ENCODE measurements at regions not wholly inside any gene's neighbourhood (a gene's known extent, or its start where the extent isn't known, plus 50 kb on each side); places are given as distances from the start of the nearest gene placed in this dataset.

GRCh38 chr14:34190717-34191116 lies 239.8 kb upstream of the EGLN3 start:
- Histone ChIP-seq H3K4me1 (ENCODE audit: control insufficient read depth in 5 of 5, insufficient read depth in 5 of 5, low read length in 5 of 5) (no peaks in the 10 kb centered on the region), H3K9ac (ENCODE audit: low read length in 5 of 5) (no peak overlapping the region), H3K4me3 (ENCODE audit: low read depth in 1 of 5, low read length in 5 of 5) (no peak overlapping the region), H3K9me3 (ENCODE audit: control insufficient read depth in 5 of 5, low read length in 5 of 5) (no peaks in the 10 kb centered on the region), H3K27ac (ENCODE audit: low read depth, low read length) (no peak overlapping the region), H3K27me3 (ENCODE audit: control insufficient read depth in 5 of 5, insufficient read depth in 4 of 5, low read length in 5 of 5) (no peaks in the 10 kb centered on the region), H3K36me3 (ENCODE audit: control insufficient read depth in 5 of 5, insufficient read depth in 5 of 5, low read length in 5 of 5) (no peaks in the 10 kb centered on the region)

- Histone ChIP-seq H3K4me3 (ENCODE audit: low read depth in 1 of 5, low read length in 5 of 5) (no peak overlapping the region), H3K9ac (ENCODE audit: low read length in 5 of 5) (no peak overlapping the region), H3K27me3 (ENCODE audit: control insufficient read depth in 5 of 5, insufficient read depth in 4 of 5, low read length in 5 of 5) (no peaks in the 10 kb centered on the region), H3K9me3 (ENCODE audit: control insufficient read depth in 5 of 5, low read length in 5 of 5) (no peaks in the 10 kb centered on the region), H3K4me1 (ENCODE audit: control insufficient read depth in 5 of 5, insufficient read depth in 5 of 5, low read length in 5 of 5) (no peaks in the 10 kb centered on the region), H3K27ac (ENCODE audit: low read depth, low read length) (no peak overlapping the region), H3K36me3 (ENCODE audit: control insufficient read depth in 5 of 5, insufficient read depth in 5 of 5, low read length in 5 of 5) (no peaks in the 10 kb centered on the region)
These were observed 239.0 kb upstream of the EGLN3 start for GRCh38 chr14:34189866-34190265.

DNA sequence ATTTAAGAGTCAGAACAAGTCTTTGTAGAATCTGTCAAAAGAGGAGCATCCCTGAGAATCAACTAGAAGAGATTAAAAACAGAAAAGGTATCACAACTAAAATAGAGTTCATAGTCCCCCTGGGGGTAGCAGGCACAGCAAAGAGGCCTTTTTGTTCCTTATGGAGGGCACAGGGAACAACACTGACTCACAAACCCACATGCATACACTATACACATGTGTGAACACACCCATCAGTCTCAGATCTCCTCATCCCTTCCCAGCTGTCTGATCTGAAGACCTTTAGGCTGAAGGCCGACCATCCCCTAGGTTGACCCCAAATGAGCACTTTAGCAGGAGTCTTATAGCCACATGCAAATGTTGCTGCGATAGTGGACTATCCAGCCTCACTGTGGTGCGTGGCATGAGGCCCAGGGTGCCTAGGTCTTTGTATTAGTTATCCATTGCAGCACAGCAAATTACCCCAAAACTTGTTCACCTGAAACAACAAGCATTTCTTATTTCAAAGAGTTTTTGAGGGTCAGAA lies 236.7 kb upstream of the EGLN3 start:
- Histone ChIP-seq H3K27ac (ENCODE audit: low read depth, low read length) (no peak overlapping the region), H3K36me3 (ENCODE audit: control insufficient read depth in 5 of 5, insufficient read depth in 5 of 5, low read length in 5 of 5) (no peaks in the 10 kb centered on the region), H3K9me3 (ENCODE audit: control insufficient read depth in 5 of 5, low read length in 5 of 5) (no peaks in the 10 kb centered on the region), H3K4me3 (ENCODE audit: low read depth in 1 of 5, low read length in 5 of 5) (no peak overlapping the region), H3K27me3 (ENCODE audit: control insufficient read depth in 5 of 5, insufficient read depth in 4 of 5, low read length in 5 of 5) (no peaks in the 10 kb centered on the region), H3K4me1 (ENCODE audit: control insufficient read depth in 5 of 5, insufficient read depth in 5 of 5, low read length in 5 of 5) (no peaks in the 10 kb centered on the region), H3K9ac (ENCODE audit: low read length in 5 of 5) (no peak overlapping the region)

- Histone ChIP-seq H3K27ac (ENCODE audit: low read depth, low read length) (no peak overlapping the region), H3K9me3 (ENCODE audit: control insufficient read depth in 5 of 5, low read length in 5 of 5) (no peaks in the 10 kb centered on the region), H3K9ac (ENCODE audit: low read length in 5 of 5) (no peak overlapping the region), H3K4me1 (ENCODE audit: control insufficient read depth in 5 of 5, insufficient read depth in 5 of 5, low read length in 5 of 5) (no peaks in the 10 kb centered on the region), H3K36me3 (ENCODE audit: control insufficient read depth in 5 of 5, insufficient read depth in 5 of 5, low read length in 5 of 5) (no peaks in the 10 kb centered on the region), H3K4me3 (ENCODE audit: low read depth in 1 of 5, low read length in 5 of 5) (no peak overlapping the region), H3K27me3 (ENCODE audit: control insufficient read depth in 5 of 5, insufficient read depth in 4 of 5, low read length in 5 of 5) (no peaks in the 10 kb centered on the region)
These were observed 236.2 kb upstream of the EGLN3 start for GRCh38 chr14:34187061-34187460.

- Histone ChIP-seq H3K27ac (ENCODE audit: low read depth, low read length) (no peak overlapping the region), H3K9me3 (ENCODE audit: control insufficient read depth in 5 of 5, low read length in 5 of 5) (no peaks in the 10 kb centered on the region), H3K4me1 (ENCODE audit: control insufficient read depth in 5 of 5, insufficient read depth in 5 of 5, low read length in 5 of 5) (peaks cover 0 to 7% (median 0%) of the 10 kb centered on the region in 5 donors), H3K36me3 (ENCODE audit: control insufficient read depth in 5 of 5, insufficient read depth in 5 of 5, low read length in 5 of 5) (no peaks in the 10 kb centered on the region), H3K9ac (ENCODE audit: low read length in 5 of 5) (no peak overlapping the region), H3K27me3 (ENCODE audit: control insufficient read depth in 5 of 5, insufficient read depth in 4 of 5, low read length in 5 of 5) (no peaks in the 10 kb centered on the region), H3K4me3 (ENCODE audit: low read depth in 1 of 5, low read length in 5 of 5) (no peak overlapping the region)
These were observed 233.3 kb upstream of the EGLN3 start for GRCh38 chr14:34184126-34184525.

DNA sequence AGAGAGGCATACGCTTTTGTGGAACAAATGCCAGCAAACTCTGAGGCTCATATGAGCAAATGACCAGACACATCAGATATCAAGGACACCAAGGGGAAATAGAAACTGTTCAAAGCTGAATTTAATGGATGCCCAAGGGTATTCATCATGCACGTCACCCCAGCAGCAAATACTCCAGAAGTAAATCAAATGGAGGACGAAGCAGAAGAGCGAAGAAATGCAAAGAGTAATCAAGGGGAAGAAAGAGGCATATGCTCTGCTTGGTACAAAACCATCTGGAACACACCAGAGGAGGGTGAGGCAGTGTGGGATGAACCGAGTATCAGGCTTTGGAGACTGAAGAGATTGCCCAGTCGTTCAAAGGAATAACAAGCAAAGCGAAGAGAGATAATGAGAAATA lies 232.6 kb upstream of the EGLN3 start:
- Histone ChIP-seq H3K4me1 (ENCODE audit: control insufficient read depth in 5 of 5, insufficient read depth in 5 of 5, low read length in 5 of 5) (peaks cover 0 to 7% (median 0%) of the 10 kb centered on the region in 5 donors), H3K9ac (ENCODE audit: low read length in 5 of 5) (no peak overlapping the region), H3K9me3 (ENCODE audit: control insufficient read depth in 5 of 5, low read length in 5 of 5) (no peaks in the 10 kb centered on the region), H3K36me3 (ENCODE audit: control insufficient read depth in 5 of 5, insufficient read depth in 5 of 5, low read length in 5 of 5) (no peaks in the 10 kb centered on the region), H3K4me3 (ENCODE audit: low read depth in 1 of 5, low read length in 5 of 5) (no peak overlapping the region), H3K27me3 (ENCODE audit: control insufficient read depth in 5 of 5, insufficient read depth in 4 of 5, low read length in 5 of 5) (no peaks in the 10 kb centered on the region), H3K27ac (ENCODE audit: low read depth, low read length) (no peak overlapping the region)

GRCh38 chr14:34181338-34181737 lies 230.5 kb upstream of the EGLN3 start:
- Histone ChIP-seq H3K9ac (ENCODE audit: low read length in 5 of 5) (no peak overlapping the region), H3K36me3 (ENCODE audit: control insufficient read depth in 5 of 5, insufficient read depth in 5 of 5, low read length in 5 of 5) (no peaks in the 10 kb centered on the region), H3K27me3 (ENCODE audit: control insufficient read depth in 5 of 5, insufficient read depth in 4 of 5, low read length in 5 of 5) (no peaks in the 10 kb centered on the region), H3K9me3 (ENCODE audit: control insufficient read depth in 5 of 5, low read length in 5 of 5) (no peaks in the 10 kb centered on the region), H3K27ac (ENCODE audit: low read depth, low read length) (no peak overlapping the region), H3K4me3 (ENCODE audit: low read depth in 1 of 5, low read length in 5 of 5) (no peak overlapping the region), H3K4me1 (ENCODE audit: control insufficient read depth in 5 of 5, insufficient read depth in 5 of 5, low read length in 5 of 5) (peaks cover 0 to 7% (median 0%) of the 10 kb centered on the region in 5 donors)

DNA sequence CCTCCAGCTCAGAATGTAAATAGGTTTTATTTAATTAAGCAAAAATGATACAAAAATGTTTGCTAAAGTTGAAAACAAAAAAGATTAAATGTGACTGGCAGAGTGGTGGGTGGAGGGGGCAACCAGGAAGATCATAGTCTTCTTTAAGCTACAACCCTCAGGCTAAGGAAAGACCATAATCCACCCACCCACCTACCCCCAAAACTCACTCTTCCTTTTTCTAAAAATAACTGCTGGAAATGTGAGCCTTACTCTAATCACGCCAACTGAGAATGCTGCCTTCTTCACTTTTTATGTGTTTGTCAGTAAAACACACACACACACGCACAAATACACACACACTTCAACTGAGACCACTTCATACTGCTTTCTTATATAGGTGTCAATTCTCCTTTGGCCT lies 230.0 kb upstream of the EGLN3 start:
- H3K27me3 ChIP-seq (ENCODE audit: control insufficient read depth in 5 of 5, insufficient read depth in 4 of 5, low read length in 5 of 5) = no peaks in the 10 kb centered on the region
- H3K27ac ChIP-seq (ENCODE audit: low read depth, low read length) = no peak overlapping the region
- no peak overlapping the region for H3K9ac ChIP-seq (ENCODE audit: low read length in 5 of 5)
- H3K4me1 ChIP-seq (ENCODE audit: control insufficient read depth in 5 of 5, insufficient read depth in 5 of 5, low read length in 5 of 5) = peaks cover 0 to 10% (median 0%) of the 10 kb centered on the region in 5 donors
- H3K4me3 ChIP-seq (ENCODE audit: low read depth in 1 of 5, low read length in 5 of 5) = no peak overlapping the region
- no peaks in the 10 kb centered on the region for H3K9me3 ChIP-seq (ENCODE audit: control insufficient read depth in 5 of 5, low read length in 5 of 5)
- H3K36me3 ChIP-seq (ENCODE audit: control insufficient read depth in 5 of 5, insufficient read depth in 5 of 5, low read length in 5 of 5) = no peaks in the 10 kb centered on the region

DNA sequence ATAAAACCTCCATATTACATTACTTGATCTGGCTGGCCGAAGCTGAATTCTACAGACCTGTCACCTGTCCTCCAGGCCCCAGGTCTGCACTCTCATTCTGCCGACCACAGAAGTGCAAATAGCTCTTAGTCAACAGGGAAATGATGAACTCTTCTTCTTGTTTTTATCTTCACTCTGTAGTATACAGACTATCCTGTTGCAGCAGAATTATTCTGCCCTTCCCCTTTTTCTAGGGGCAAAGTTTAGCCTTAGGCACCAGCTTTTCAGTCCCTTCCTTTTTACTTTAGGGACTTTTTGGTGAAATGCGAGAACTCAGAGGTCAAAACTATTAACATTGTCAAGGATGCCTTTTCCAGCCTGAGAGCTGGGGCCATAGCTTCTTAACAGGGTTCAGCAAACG lies 229.6 kb upstream of the EGLN3 start:
- no peak overlapping the region for H3K27ac ChIP-seq (ENCODE audit: low read depth, low read length)
- peaks cover 0 to 13% (median 0%) of the 10 kb centered on the region in 5 donors for H3K4me1 ChIP-seq (ENCODE audit: control insufficient read depth in 5 of 5, insufficient read depth in 5 of 5, low read length in 5 of 5)
- H3K9ac ChIP-seq (ENCODE audit: low read length in 5 of 5) = no peak overlapping the region
- no peaks in the 10 kb centered on the region for H3K27me3 ChIP-seq (ENCODE audit: control insufficient read depth in 5 of 5, insufficient read depth in 4 of 5, low read length in 5 of 5)
- H3K4me3 ChIP-seq (ENCODE audit: low read depth in 1 of 5, low read length in 5 of 5) = no peak overlapping the region
- no peaks in the 10 kb centered on the region for H3K36me3 ChIP-seq (ENCODE audit: control insufficient read depth in 5 of 5, insufficient read depth in 5 of 5, low read length in 5 of 5)
- no peaks in the 10 kb centered on the region for H3K9me3 ChIP-seq (ENCODE audit: control insufficient read depth in 5 of 5, low read length in 5 of 5)

DNA sequence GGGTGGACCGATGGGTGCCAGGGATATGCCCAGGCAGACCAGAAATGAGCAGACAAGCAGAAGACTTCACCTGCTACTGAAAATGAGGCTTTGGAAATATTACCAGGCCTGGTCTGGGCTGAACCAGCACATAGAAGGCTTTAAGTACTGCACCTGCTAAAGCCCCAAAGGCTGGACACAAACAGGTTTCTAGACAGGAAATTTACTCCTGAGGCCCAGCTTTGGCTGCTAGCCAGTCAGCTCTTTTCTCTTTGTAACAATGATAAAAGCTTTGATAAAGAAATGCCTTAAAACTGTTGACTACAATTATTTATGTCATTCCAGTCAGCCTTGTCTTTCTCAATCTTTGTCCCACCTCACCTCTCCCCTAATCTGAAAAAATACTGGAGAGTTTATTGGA lies 228.9 kb upstream of the EGLN3 start:
- H3K9ac ChIP-seq (ENCODE audit: low read length in 5 of 5) = no peak overlapping the region
- peaks cover 0 to 13% (median 0%) of the 10 kb centered on the region in 5 donors for H3K4me1 ChIP-seq (ENCODE audit: control insufficient read depth in 5 of 5, insufficient read depth in 5 of 5, low read length in 5 of 5)
- no peaks in the 10 kb centered on the region for H3K27me3 ChIP-seq (ENCODE audit: control insufficient read depth in 5 of 5, insufficient read depth in 4 of 5, low read length in 5 of 5)
- no peak overlapping the region for H3K27ac ChIP-seq (ENCODE audit: low read depth, low read length)
- H3K9me3 ChIP-seq (ENCODE audit: control insufficient read depth in 5 of 5, low read length in 5 of 5) = no peaks in the 10 kb centered on the region
- no peaks in the 10 kb centered on the region for H3K36me3 ChIP-seq (ENCODE audit: control insufficient read depth in 5 of 5, insufficient read depth in 5 of 5, low read length in 5 of 5)
- no peak overlapping the region for H3K4me3 ChIP-seq (ENCODE audit: low read depth in 1 of 5, low read length in 5 of 5)

DNA sequence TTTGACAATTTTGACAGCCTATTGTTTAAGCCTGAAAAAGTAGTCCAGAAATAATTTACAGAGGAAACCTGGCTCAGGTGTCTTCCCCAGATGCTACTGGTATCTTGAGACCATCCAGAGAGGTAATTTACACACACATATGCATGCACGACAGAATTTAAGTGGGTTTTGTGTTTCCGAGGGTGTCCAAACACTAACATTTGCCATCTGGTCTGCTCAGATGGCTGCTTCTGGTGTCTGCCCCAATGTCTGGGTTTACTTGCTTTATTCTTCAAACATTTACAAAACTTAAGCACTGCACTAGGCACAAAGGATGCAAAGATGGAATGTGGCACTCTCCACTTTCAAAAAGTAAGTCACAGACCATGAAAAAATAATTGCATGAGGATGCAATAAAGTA lies 226.6 kb upstream of the EGLN3 start:
- no peak overlapping the region for H3K27ac ChIP-seq (ENCODE audit: low read depth, low read length)
- H3K9ac ChIP-seq (ENCODE audit: low read length in 5 of 5) = no peak overlapping the region
- no peaks in the 10 kb centered on the region for H3K9me3 ChIP-seq (ENCODE audit: control insufficient read depth in 5 of 5, low read length in 5 of 5)
- peaks cover 4 to 21% (median 10%) of the 10 kb centered on the region in 5 donors for H3K4me1 ChIP-seq (ENCODE audit: control insufficient read depth in 5 of 5, insufficient read depth in 5 of 5, low read length in 5 of 5)
- H3K4me3 ChIP-seq (ENCODE audit: low read depth in 1 of 5, low read length in 5 of 5) = no peak overlapping the region
- no peaks in the 10 kb centered on the region for H3K27me3 ChIP-seq (ENCODE audit: control insufficient read depth in 5 of 5, insufficient read depth in 4 of 5, low read length in 5 of 5)
- no peaks in the 10 kb centered on the region for H3K36me3 ChIP-seq (ENCODE audit: control insufficient read depth in 5 of 5, insufficient read depth in 5 of 5, low read length in 5 of 5)

Measured in subcutaneous abdominal adipose tissue (tissue), 5 donors.